ENCODE measurements at regions not wholly inside any gene's neighbourhood (a gene's known extent, or its start where the extent isn't known, plus 50 kb on each side); places are given as distances from the start of the nearest gene placed in this dataset.

DNA sequence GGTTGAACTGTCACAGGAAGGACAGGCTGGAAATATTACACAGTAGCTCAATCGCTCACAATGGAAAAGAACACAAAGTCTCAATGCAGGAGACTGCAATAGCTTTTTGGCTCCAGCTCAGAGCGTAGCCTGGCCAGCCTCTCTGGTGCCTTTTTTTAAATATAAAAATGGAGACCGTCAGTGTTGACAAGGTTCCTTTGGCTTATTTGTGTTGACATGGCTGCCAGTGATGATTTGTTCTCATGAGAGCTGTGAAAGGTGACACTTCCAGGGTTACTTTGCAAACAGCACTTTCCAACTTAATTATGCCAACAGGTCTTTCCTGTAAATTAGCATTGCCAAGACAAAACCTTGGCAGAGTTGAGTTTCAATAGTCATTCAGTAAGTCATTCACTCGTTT is 70.8 kb downstream of the KCNE4 start:
- intact Hi-C loops (cut with micrococcal nuclease): no loop called here
- Histone ChIP-seq H3K4me1 (ENCODE audit: insufficient read depth, low read length) (no peaks in the 10 kb centered on the region), H3K27ac (ENCODE audit: low read depth, low read length) (no peak overlapping the region), H3K9me3 (ENCODE audit: control insufficient read depth in 1 of 2, low read length in 2 of 2) (no peaks in the 10 kb centered on the region), H3K36me3 (ENCODE audit: insufficient read depth, low read length) (no peaks in the 10 kb centered on the region), H3K27me3 (ENCODE audit: insufficient read depth, low read length) (no peaks in the 10 kb centered on the region), H3K4me3 (ENCODE audit: low read length in 2 of 2) (no peak overlapping the region)
- Mint-ChIP-seq H3K27ac (no peak overlapping the region), H3K9me3 (peaks cover 0 to 4% (median 0%) of the 10 kb centered on the region in 8 donors), H3K4me1 (no peaks in the 10 kb centered on the region), H3K4me3 (no peak overlapping the region), H3K36me3 (no peaks in the 10 kb centered on the region), H3K27me3 (peaks cover 0 to 2% of the 10 kb centered on the region in 2 donors)
- no peak for DNase-seq
- ChIA-PET CTCF (ENCODE audit: partially characterized antibody) (no interaction called here), POLR2A (ENCODE audit: partially characterized antibody) (no interaction called here)

DNA sequence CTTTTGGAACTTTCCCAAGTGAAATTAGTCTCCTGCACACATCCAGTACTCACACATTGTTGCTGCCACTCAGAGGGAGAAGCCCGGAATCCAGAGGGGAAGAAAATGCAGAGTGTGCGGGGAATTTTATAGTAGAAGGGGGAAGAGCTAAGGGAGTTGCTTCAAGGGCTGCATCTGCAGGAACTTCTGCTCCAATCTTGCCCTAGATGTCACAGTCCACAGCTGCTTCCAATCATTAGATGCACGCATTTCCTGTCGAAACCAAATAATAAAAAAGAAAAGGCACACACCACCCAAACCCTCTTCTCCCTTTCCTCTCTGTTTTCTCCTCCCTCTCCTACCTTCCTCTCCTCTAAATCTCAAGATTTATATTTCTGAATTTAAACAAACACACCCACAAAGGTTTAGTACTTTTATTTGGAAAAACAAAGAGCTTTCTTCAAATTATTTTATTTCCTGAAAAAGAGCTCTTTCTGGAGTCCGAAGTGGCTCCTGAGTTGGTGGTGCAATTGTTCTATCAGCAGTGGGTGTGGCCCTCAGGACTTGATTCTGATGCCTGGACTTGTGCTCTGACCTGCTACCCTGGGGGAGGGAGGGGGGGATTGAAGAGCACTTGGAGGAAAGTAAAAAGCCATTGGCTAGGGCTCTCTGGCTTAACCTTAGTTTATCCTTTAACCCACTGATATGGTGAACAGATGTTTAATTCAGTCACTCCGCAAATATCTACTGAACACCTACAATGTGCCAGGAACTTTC is 72.0 kb downstream of the KCNE4 start:
- CTCF ChIA-PET (ENCODE audit: partially characterized antibody): no interaction called here
- H3K27ac Mint-ChIP-seq: no peak overlapping the region
- Histone ChIP-seq H3K27ac (ENCODE audit: low read depth, low read length) (no peak overlapping the region), H3K27me3 (ENCODE audit: insufficient read depth, low read length) (no peaks in the 10 kb centered on the region), H3K4me3 (ENCODE audit: low read length in 2 of 2) (no peak overlapping the region), H3K9me3 (ENCODE audit: control insufficient read depth in 1 of 2, low read length in 2 of 2) (no peaks in the 10 kb centered on the region), H3K36me3 (ENCODE audit: insufficient read depth, low read length) (no peaks in the 10 kb centered on the region), H3K4me1 (ENCODE audit: insufficient read depth, low read length) (no peaks in the 10 kb centered on the region)
- peaks cover 0 to 4% (median 0%) of the 10 kb centered on the region in 8 donors for H3K9me3 Mint-ChIP-seq
- H3K4me3 Mint-ChIP-seq: no peak overlapping the region
- H3K27me3 Mint-ChIP-seq: peaks cover 0 to 2% of the 10 kb centered on the region in 2 donors
- POLR2A ChIA-PET (ENCODE audit: partially characterized antibody): no interaction called here
- H3K4me1 Mint-ChIP-seq: no peaks in the 10 kb centered on the region
- DNase-seq: no peak
- intact Hi-C loops (cut with micrococcal nuclease): no loop called here
- no peaks in the 10 kb centered on the region for H3K36me3 Mint-ChIP-seq

DNA sequence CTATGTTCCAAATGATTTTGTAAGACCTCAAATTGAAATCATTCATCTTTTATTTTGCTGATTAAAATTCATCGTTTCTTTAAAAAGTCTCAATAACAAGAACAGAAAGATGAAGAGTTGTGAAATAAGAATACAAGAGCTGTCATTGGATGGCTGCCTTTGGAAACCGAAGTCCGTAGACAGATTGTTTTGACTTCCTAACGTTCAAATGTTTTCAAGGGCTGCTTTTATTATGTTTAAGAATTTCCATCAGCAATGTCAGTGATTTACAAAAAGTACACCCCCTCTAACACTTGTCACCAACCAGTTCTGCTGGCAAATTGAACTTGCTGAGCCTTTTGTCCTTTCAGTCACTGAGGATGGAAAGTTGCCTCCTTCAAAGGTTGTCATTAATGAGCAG is 89.6 kb downstream of the KCNE4 start:
- POLR2A ChIA-PET (ENCODE audit: partially characterized antibody): no interaction called here
- intact Hi-C loops (cut with micrococcal nuclease): no loop called here
- H3K36me3 ChIP-seq (ENCODE audit: insufficient read depth, low read length): no peaks in the 10 kb centered on the region
- no peak overlapping the region for H3K4me3 Mint-ChIP-seq
- H3K9me3 Mint-ChIP-seq: peaks cover 0 to 5% (median 0%) of the 10 kb centered on the region in 8 donors
- no peak overlapping the region for H3K27ac ChIP-seq (ENCODE audit: low read depth, low read length)
- H3K27me3 Mint-ChIP-seq: no peaks in the 10 kb centered on the region
- H3K4me1 ChIP-seq (ENCODE audit: insufficient read depth, low read length): no peaks in the 10 kb centered on the region
- no peak overlapping the region for H3K4me3 ChIP-seq (ENCODE audit: low read length in 2 of 2)
- no peaks in the 10 kb centered on the region for H3K9me3 ChIP-seq (ENCODE audit: control insufficient read depth in 1 of 2, low read length in 2 of 2)
- no peaks in the 10 kb centered on the region for H3K4me1 Mint-ChIP-seq
- no peak overlapping the region for H3K27ac Mint-ChIP-seq
- no peaks in the 10 kb centered on the region for H3K27me3 ChIP-seq (ENCODE audit: insufficient read depth, low read length)
- DNase-seq: no peak
- H3K36me3 Mint-ChIP-seq: no peaks in the 10 kb centered on the region
- CTCF ChIA-PET (ENCODE audit: partially characterized antibody): no interaction called here

DNA sequence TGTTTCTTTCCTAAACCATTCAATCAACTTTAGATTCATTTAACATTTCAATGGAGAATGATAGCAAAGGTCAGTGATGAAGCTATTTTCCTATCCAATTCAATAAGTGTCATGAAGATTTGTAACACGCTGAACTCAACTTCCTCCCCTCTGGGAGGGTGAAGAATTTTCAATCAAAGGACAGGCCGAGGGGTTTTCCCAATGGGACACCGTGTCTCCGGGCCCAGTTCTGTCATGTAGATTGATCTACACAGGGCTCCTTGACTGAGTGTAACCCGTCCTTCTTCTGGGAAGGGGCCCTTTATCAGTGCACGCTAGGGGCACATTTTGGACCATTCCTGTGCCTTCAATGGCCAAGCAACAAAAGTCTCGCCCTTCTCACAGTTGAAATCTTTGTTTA is 90.1 kb downstream of the KCNE4 start:
- H3K4me1 Mint-ChIP-seq: no peaks in the 10 kb centered on the region
- CTCF ChIA-PET (ENCODE audit: partially characterized antibody): no interaction called here
- Histone ChIP-seq H3K4me3 (ENCODE audit: low read length in 2 of 2) (no peak overlapping the region), H3K36me3 (ENCODE audit: insufficient read depth, low read length) (no peaks in the 10 kb centered on the region), H3K27ac (ENCODE audit: low read depth, low read length) (no peak overlapping the region), H3K4me1 (ENCODE audit: insufficient read depth, low read length) (no peaks in the 10 kb centered on the region), H3K27me3 (ENCODE audit: insufficient read depth, low read length) (no peaks in the 10 kb centered on the region), H3K9me3 (ENCODE audit: control insufficient read depth in 1 of 2, low read length in 2 of 2) (no peaks in the 10 kb centered on the region)
- no peaks in the 10 kb centered on the region for H3K27me3 Mint-ChIP-seq
- no peak overlapping the region for H3K27ac Mint-ChIP-seq
- H3K4me3 Mint-ChIP-seq: no peak overlapping the region
- POLR2A ChIA-PET (ENCODE audit: partially characterized antibody): no interaction called here
- no peak for DNase-seq
- intact Hi-C loops (cut with micrococcal nuclease): no loop called here
- no peaks in the 10 kb centered on the region for H3K36me3 Mint-ChIP-seq
- H3K9me3 Mint-ChIP-seq: peaks cover 0 to 5% (median 0%) of the 10 kb centered on the region in 8 donors

DNA sequence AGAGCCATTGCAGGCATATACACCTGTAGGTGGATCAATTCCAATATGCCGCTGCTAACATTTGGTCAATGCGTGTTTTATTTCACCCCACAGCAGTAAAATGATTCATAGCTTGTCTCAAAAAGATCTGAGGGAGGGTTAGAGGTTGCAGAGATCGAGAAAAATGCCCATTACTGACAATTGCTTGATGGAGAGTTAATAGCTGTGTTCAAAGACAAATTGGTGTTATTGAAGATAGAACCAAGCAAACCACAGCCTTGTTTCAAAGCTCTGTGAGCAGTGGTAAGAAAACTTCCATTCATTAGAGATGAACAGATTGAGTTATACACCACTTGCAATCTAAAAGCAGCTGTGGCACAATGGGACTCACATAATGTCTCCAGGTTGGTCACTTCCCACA is 95.4 kb downstream of the KCNE4 start:
- no peak for DNase-seq
- ChIA-PET POLR2A (ENCODE audit: partially characterized antibody) (no interaction called here), CTCF (ENCODE audit: partially characterized antibody) (no interaction called here)
- Histone ChIP-seq H3K9me3 (ENCODE audit: control insufficient read depth in 1 of 2, low read length in 2 of 2) (no peaks in the 10 kb centered on the region), H3K36me3 (ENCODE audit: insufficient read depth, low read length) (no peaks in the 10 kb centered on the region), H3K4me3 (ENCODE audit: low read length in 2 of 2) (no peak overlapping the region), H3K4me1 (ENCODE audit: insufficient read depth, low read length) (no peaks in the 10 kb centered on the region), H3K27ac (ENCODE audit: low read depth, low read length) (no peak overlapping the region), H3K27me3 (ENCODE audit: insufficient read depth, low read length) (no peaks in the 10 kb centered on the region)
- Mint-ChIP-seq H3K27ac (no peak overlapping the region), H3K9me3 (peaks cover 0 to 6% (median 0%) of the 10 kb centered on the region in 8 donors), H3K4me3 (no peak overlapping the region), H3K36me3 (no peaks in the 10 kb centered on the region), H3K4me1 (no peaks in the 10 kb centered on the region), H3K27me3 (no peaks in the 10 kb centered on the region)
- intact Hi-C loops (cut with micrococcal nuclease): no loop called here

DNA sequence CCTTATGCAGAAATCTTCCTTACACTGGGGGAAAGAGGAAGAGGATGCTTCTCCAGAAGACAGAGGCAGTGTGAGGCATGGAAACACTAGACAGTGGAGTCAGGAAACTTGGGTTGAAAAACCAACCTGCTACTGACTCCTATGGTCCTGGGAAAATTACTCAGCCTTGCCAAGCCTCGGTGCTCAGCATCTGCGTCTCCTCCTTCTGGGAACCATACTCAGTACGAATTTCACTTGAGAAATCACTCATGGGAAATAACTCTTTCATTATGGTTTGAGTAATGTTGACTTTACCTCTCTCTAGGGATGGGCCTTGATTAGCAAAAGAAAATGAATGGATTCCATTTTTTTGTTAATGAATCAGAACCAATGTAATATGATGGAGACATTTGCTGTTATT is 96.5 kb downstream of the KCNE4 start:
- H3K27me3 Mint-ChIP-seq: no peaks in the 10 kb centered on the region
- Histone ChIP-seq H3K9me3 (ENCODE audit: control insufficient read depth in 1 of 2, low read length in 2 of 2) (no peaks in the 10 kb centered on the region), H3K4me1 (ENCODE audit: insufficient read depth, low read length) (no peaks in the 10 kb centered on the region), H3K27me3 (ENCODE audit: insufficient read depth, low read length) (no peaks in the 10 kb centered on the region), H3K36me3 (ENCODE audit: insufficient read depth, low read length) (no peaks in the 10 kb centered on the region), H3K4me3 (ENCODE audit: low read length in 2 of 2) (no peak overlapping the region), H3K27ac (ENCODE audit: low read depth, low read length) (no peak overlapping the region)
- DNase-seq: no peak
- peaks cover 0 to 7% (median 0%) of the 10 kb centered on the region in 8 donors for H3K9me3 Mint-ChIP-seq
- H3K4me1 Mint-ChIP-seq: no peaks in the 10 kb centered on the region
- ChIA-PET POLR2A (ENCODE audit: partially characterized antibody) (no interaction called here), CTCF (ENCODE audit: partially characterized antibody) (no interaction called here)
- no peaks in the 10 kb centered on the region for H3K36me3 Mint-ChIP-seq
- intact Hi-C loops (cut with micrococcal nuclease): no loop called here
- H3K4me3 Mint-ChIP-seq: no peak overlapping the region
- no peak overlapping the region for H3K27ac Mint-ChIP-seq

DNA sequence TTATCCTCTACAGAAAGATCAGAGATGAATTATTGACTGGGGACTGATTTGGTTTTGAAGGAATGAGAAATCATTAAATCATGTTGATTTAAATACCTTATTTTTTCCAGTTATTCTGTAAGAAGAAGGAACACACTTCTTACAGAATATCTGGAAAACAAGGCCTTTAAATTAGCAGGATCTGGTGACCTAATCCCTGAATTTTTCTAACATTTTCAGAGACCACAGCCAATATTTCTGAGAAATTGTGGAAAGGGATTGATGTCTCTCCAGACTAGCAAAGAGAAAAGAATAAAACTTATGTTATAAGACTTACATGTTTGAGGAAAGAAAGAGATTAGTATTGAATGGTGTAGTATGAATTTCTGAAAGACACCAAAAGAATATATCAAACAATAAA is 104.0 kb downstream of the KCNE4 start:
- DNase-seq: no peak
- POLR2A ChIA-PET (ENCODE audit: partially characterized antibody): no interaction called here
- H3K9me3 Mint-ChIP-seq: peaks cover 0 to 6% (median 0%) of the 10 kb centered on the region in 8 donors
- Histone ChIP-seq H3K27ac (ENCODE audit: low read depth, low read length) (no peak overlapping the region), H3K9me3 (ENCODE audit: control insufficient read depth in 1 of 2, low read length in 2 of 2) (no peaks in the 10 kb centered on the region), H3K4me1 (ENCODE audit: insufficient read depth, low read length) (no peaks in the 10 kb centered on the region), H3K4me3 (ENCODE audit: low read length in 2 of 2) (no peak overlapping the region), H3K27me3 (ENCODE audit: insufficient read depth, low read length) (no peaks in the 10 kb centered on the region), H3K36me3 (ENCODE audit: insufficient read depth, low read length) (no peaks in the 10 kb centered on the region)
- H3K27me3 Mint-ChIP-seq: no peaks in the 10 kb centered on the region
- CTCF ChIA-PET (ENCODE audit: partially characterized antibody): no interaction called here
- H3K27ac Mint-ChIP-seq: no peak overlapping the region
- intact Hi-C loops (cut with micrococcal nuclease): no loop called here
- H3K4me1 Mint-ChIP-seq: no peaks in the 10 kb centered on the region
- no peaks in the 10 kb centered on the region for H3K36me3 Mint-ChIP-seq
- no peak overlapping the region for H3K4me3 Mint-ChIP-seq
